ENCODE measurements at regions not wholly inside any gene's neighbourhood (a gene's known extent, or its start where the extent isn't known, plus 50 kb on each side); places are given as distances from the start of the nearest gene placed in this dataset.

GRCh38 chr5:31137676-31138075 is 55.8 kb upstream of the CDH6 start:
- intact Hi-C loops (cut with micrococcal nuclease): no loop called here
- Mint-ChIP-seq H3K27me3 (no peaks in the 10 kb centered on the region), H3K4me1 (ENCODE audit: low read depth) (no peaks in the 10 kb centered on the region), H3K9me3 (no peaks in the 10 kb centered on the region), H3K4me3 (no peak overlapping the region), H3K36me3 (no peaks in the 10 kb centered on the region), H3K27ac (no peak overlapping the region)
- POLR2A ChIA-PET: no interaction called here
- CTCF ChIA-PET: no interaction called here
- DNase-seq: no peak

GRCh38 chr5:31135542-31135941 is 57.9 kb upstream of the CDH6 start:
- DNase-seq: no peak
- H3K4me1 Mint-ChIP-seq (ENCODE audit: low read depth): no peaks in the 10 kb centered on the region
- CTCF ChIA-PET: no interaction called here
- no peaks in the 10 kb centered on the region for H3K9me3 Mint-ChIP-seq
- H3K27me3 Mint-ChIP-seq: no peaks in the 10 kb centered on the region
- no peaks in the 10 kb centered on the region for H3K36me3 Mint-ChIP-seq
- intact Hi-C loops (cut with micrococcal nuclease): no loop called here
- H3K4me3 Mint-ChIP-seq: no peak overlapping the region
- no peak overlapping the region for H3K27ac Mint-ChIP-seq
- POLR2A ChIA-PET: no interaction called here

GRCh38 chr5:31133488-31133887 is 60.0 kb upstream of the CDH6 start:
- intact Hi-C loops (cut with micrococcal nuclease): no loop called here
- no peaks in the 10 kb centered on the region for H3K27me3 Mint-ChIP-seq
- H3K9me3 Mint-ChIP-seq: no peaks in the 10 kb centered on the region
- H3K4me3 Mint-ChIP-seq: no peak overlapping the region
- H3K4me1 Mint-ChIP-seq (ENCODE audit: low read depth): no peaks in the 10 kb centered on the region
- H3K27ac Mint-ChIP-seq: no peak overlapping the region
- ChIA-PET CTCF (no interaction called here), POLR2A (no interaction called here)
- no peaks in the 10 kb centered on the region for H3K36me3 Mint-ChIP-seq
- DNase-seq: no peak

- Mint-ChIP-seq H3K4me3 (no peak overlapping the region), H3K36me3 (no peaks in the 10 kb centered on the region), H3K27me3 (no peaks in the 10 kb centered on the region), H3K9me3 (no peaks in the 10 kb centered on the region), H3K27ac (no peak overlapping the region), H3K4me1 (ENCODE audit: low read depth) (no peaks in the 10 kb centered on the region)
- intact Hi-C loops (cut with micrococcal nuclease): no loop called here
- POLR2A ChIA-PET: no interaction called here
- CTCF ChIA-PET: no interaction called here
- DNase-seq: no peak
Measured at GRCh38 chr5:31131381-31131891, 62.0 kb upstream of the CDH6 start.

GRCh38 chr5:31130676-31131075 is 62.8 kb upstream of the CDH6 start:
- POLR2A ChIA-PET: no interaction called here
- no peaks in the 10 kb centered on the region for H3K9me3 Mint-ChIP-seq
- no peaks in the 10 kb centered on the region for H3K4me1 Mint-ChIP-seq (ENCODE audit: low read depth)
- H3K27ac Mint-ChIP-seq: no peak overlapping the region
- H3K36me3 Mint-ChIP-seq: no peaks in the 10 kb centered on the region
- H3K27me3 Mint-ChIP-seq: no peaks in the 10 kb centered on the region
- CTCF ChIA-PET: no interaction called here
- DNase-seq: no peak
- no peak overlapping the region for H3K4me3 Mint-ChIP-seq
- intact Hi-C loops (cut with micrococcal nuclease): no loop called here

- ChIA-PET CTCF (no interaction called here), POLR2A (no interaction called here)
- Mint-ChIP-seq H3K27me3 (no peaks in the 10 kb centered on the region), H3K27ac (no peak overlapping the region), H3K4me3 (no peak overlapping the region), H3K36me3 (no peaks in the 10 kb centered on the region), H3K4me1 (ENCODE audit: low read depth) (no peaks in the 10 kb centered on the region), H3K9me3 (no peaks in the 10 kb centered on the region)
- intact Hi-C loops (cut with micrococcal nuclease): no loop called here
- DNase-seq: no peak
Measured at GRCh38 chr5:31124651-31125305, 68.7 kb upstream of the CDH6 start.

GRCh38 chr5:31124026-31124425 is 69.5 kb upstream of the CDH6 start:
- Mint-ChIP-seq H3K36me3 (no peaks in the 10 kb centered on the region), H3K27ac (no peak overlapping the region), H3K4me3 (no peak overlapping the region), H3K9me3 (no peaks in the 10 kb centered on the region), H3K4me1 (ENCODE audit: low read depth) (no peaks in the 10 kb centered on the region), H3K27me3 (no peaks in the 10 kb centered on the region)
- no peak for DNase-seq
- POLR2A ChIA-PET: no interaction called here
- CTCF ChIA-PET: no interaction called here
- intact Hi-C loops (cut with micrococcal nuclease): no loop called here

- ChIA-PET POLR2A (no interaction called here), CTCF (no interaction called here)
- no peak overlapping the region for H3K4me3 Mint-ChIP-seq
- H3K27me3 Mint-ChIP-seq: no peaks in the 10 kb centered on the region
- intact Hi-C loops (cut with micrococcal nuclease): no loop called here
- no peaks in the 10 kb centered on the region for H3K36me3 Mint-ChIP-seq
- no peaks in the 10 kb centered on the region for H3K9me3 Mint-ChIP-seq
- no peaks in the 10 kb centered on the region for H3K4me1 Mint-ChIP-seq (ENCODE audit: low read depth)
- no peak for DNase-seq
- H3K27ac Mint-ChIP-seq: no peak overlapping the region
Measured at GRCh38 chr5:31122998-31123951, 70.2 kb upstream of the CDH6 start.

GRCh38 chr5:31121224-31121623 is 72.3 kb upstream of the CDH6 start:
- H3K27ac Mint-ChIP-seq: no peak overlapping the region
- ChIA-PET POLR2A (interaction anchor here (0.6 kb wide), 1 partner anchor 943 kb away, joined by 3 read pairs; no protein-coding TSS in a partner anchor), CTCF (no interaction called here)
- no peaks in the 10 kb centered on the region for H3K4me1 Mint-ChIP-seq (ENCODE audit: low read depth)
- no peak overlapping the region for H3K4me3 Mint-ChIP-seq
- H3K36me3 Mint-ChIP-seq: no peaks in the 10 kb centered on the region
- intact Hi-C loops (cut with micrococcal nuclease): no loop called here
- no peaks in the 10 kb centered on the region for H3K9me3 Mint-ChIP-seq
- no peak for DNase-seq
- H3K27me3 Mint-ChIP-seq: no peaks in the 10 kb centered on the region

- no peak for DNase-seq
- Mint-ChIP-seq H3K4me1 (ENCODE audit: low read depth) (no peaks in the 10 kb centered on the region), H3K36me3 (no peaks in the 10 kb centered on the region), H3K27me3 (no peaks in the 10 kb centered on the region), H3K9me3 (no peaks in the 10 kb centered on the region), H3K27ac (no peak overlapping the region), H3K4me3 (no peak overlapping the region)
- CTCF ChIA-PET: no interaction called here
- POLR2A ChIA-PET: no interaction called here
- intact Hi-C loops (cut with micrococcal nuclease): no loop called here
Measured at GRCh38 chr5:31120642-31120948, 72.9 kb upstream of the CDH6 start.

- H3K9me3 Mint-ChIP-seq: no peaks in the 10 kb centered on the region
- intact Hi-C loops (cut with micrococcal nuclease): no loop called here
- no peak overlapping the region for H3K27ac Mint-ChIP-seq
- no peak for DNase-seq
- H3K4me3 Mint-ChIP-seq: no peak overlapping the region
- ChIA-PET CTCF (no interaction called here), POLR2A (no interaction called here)
- no peaks in the 10 kb centered on the region for H3K4me1 Mint-ChIP-seq (ENCODE audit: low read depth)
- H3K36me3 Mint-ChIP-seq: no peaks in the 10 kb centered on the region
- H3K27me3 Mint-ChIP-seq: no peaks in the 10 kb centered on the region
Measured at GRCh38 chr5:31119938-31120641, 73.4 kb upstream of the CDH6 start.

GRCh38 chr5:31116466-31117031 is 76.9 kb upstream of the CDH6 start:
- DNase-seq: no peak
- intact Hi-C loops (cut with micrococcal nuclease): no loop called here
- POLR2A ChIA-PET: no interaction called here
- Mint-ChIP-seq H3K27ac (no peak overlapping the region), H3K27me3 (no peaks in the 10 kb centered on the region), H3K36me3 (no peaks in the 10 kb centered on the region), H3K4me1 (ENCODE audit: low read depth) (no peaks in the 10 kb centered on the region), H3K9me3 (no peaks in the 10 kb centered on the region), H3K4me3 (no peak overlapping the region)
- CTCF ChIA-PET: no interaction called here

Data from activated CD4-positive, alpha-beta memory T cell treated with anti-CD3 and anti-CD28 coated beads for 36 hours (primary cell).